GM12872 (cell line): ENCODE measurements at regions not wholly inside any gene's neighbourhood (a gene's known extent, or its start where the extent isn't known, plus 50 kb on each side); places are given as distances from the start of the nearest gene placed in this dataset.

Experiments used
- CTCF ChIP-seq: IDR thresholded peaks from 3 replicates; pipeline ENCODE4 v1.5.1; 2011; ENCODE audit warnings: low read depth, mild to moderate bottlenecking, low read length, moderate library complexity; ENCODE audit not compliant: insufficient read depth

GRCh38 chr5:163281512-163281911, 155.9 kb upstream of the CCNG1 start:
- TF ChIP-seq CTCF = no peak

GRCh38 chr5:163293836-163294235, 143.6 kb upstream of the CCNG1 start:
- no peak for TF ChIP-seq CTCF

- no peak for TF ChIP-seq CTCF
Observed at GRCh38 chr5:163303718-163304117, 133.7 kb upstream of the CCNG1 start.

- TF ChIP-seq CTCF = no peak
Observed at GRCh38 chr5:163305655-163306054, 131.7 kb upstream of the CCNG1 start.

GRCh38 chr5:163306421-163306820, 131.0 kb upstream of the CCNG1 start:
- peak; percentile 38; the same call in 1 of the 3 replicates for TF ChIP-seq CTCF

GRCh38 chr5:163309914-163310313, 127.5 kb upstream of the CCNG1 start:
- no peak for TF ChIP-seq CTCF

- TF ChIP-seq CTCF = no peak
Observed at GRCh38 chr5:163310997-163311396, 126.4 kb upstream of the CCNG1 start.

- no peak for TF ChIP-seq CTCF
Observed at GRCh38 chr5:163312598-163312997, 124.8 kb upstream of the CCNG1 start.
